ENCODE measurements at regions not wholly inside any gene's neighbourhood (a gene's known extent, or its start where the extent isn't known, plus 50 kb on each side); places are given as distances from the start of the nearest gene placed in this dataset.

DNA sequence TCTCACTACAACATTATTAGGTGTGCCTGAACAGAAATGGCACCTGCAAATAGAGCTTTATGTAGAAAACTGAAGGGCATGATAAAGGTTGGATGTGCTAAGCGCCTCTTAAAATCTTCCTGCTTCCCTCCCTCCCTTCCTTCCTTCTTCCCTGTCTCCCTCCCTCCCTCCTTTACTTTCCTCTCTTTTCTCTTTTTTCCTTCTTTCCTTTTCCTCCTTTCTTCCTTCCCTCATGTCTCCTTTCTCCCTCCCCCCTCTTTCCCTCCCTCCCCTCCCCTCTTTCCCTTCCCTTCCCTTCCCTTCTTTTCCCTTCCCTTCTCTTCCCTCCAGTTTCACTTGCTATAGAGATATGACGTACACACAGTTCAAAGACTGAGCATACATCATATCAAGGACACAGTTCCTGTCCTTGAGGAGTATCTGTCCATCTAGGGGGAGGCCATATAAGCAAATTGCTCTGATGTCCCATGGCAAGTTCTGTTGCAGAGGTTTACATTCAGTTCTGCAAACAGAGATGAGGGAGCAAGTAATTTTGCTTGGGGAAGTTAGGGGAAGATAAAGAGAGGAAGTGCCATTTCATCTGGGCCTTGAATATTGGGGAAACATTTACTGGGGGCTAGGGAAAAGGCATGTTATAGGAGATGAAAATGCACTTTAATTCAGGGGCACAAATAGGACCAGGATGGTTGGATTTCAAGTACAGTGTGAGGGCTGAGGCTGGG lies 79.0 kb upstream of the EEF1E1 start:
- TF ChIP-seq EZH2phosphoT487 (IDR thresholded peaks at IDR 0.05; ENCODE audit: low read depth) (no peak), CTCF (IDR thresholded peaks at IDR 0.05; ENCODE audit: low read depth, low read length) (no peak)

All from OCI-LY3 (cell line).